DOHH2 (cell line): ENCODE measurements at regions not wholly inside any gene's neighbourhood (a gene's known extent, or its start where the extent isn't known, plus 50 kb on each side); places are given as distances from the start of the nearest gene placed in this dataset.

Source experiments
- CTCF ChIP-seq: fragments of 200-600 bp; sonication (generic); IDR thresholded peaks from one replicate; pipeline ENCODE4 v1.5.1; 2014; ENCODE audit warnings: antibody characterized with exemption, mild to moderate bottlenecking, low read depth, low read length; ENCODE audit not compliant: poor library complexity, severe bottlenecking
- EZH2phosphoT487 ChIP-seq: fragments of 200-600 bp; sonication (generic); IDR thresholded peaks from 2 replicates; pipeline ENCODE4 v1.6.1; 2017; ENCODE audit warnings: borderline replicate concordance, mild to moderate bottlenecking, antibody characterized with exemption, low read length, moderate library complexity, mixed read lengths

GRCh38 chr12:47417121-47417520 is 288.7 kb downstream of the RPAP3 start:
- no peak for TF ChIP-seq CTCF
- TF ChIP-seq EZH2phosphoT487 = no peak
